ENCODE measurements at regions not wholly inside any gene's neighbourhood (a gene's known extent, or its start where the extent isn't known, plus 50 kb on each side); places are given as distances from the start of the nearest gene placed in this dataset.

DNA sequence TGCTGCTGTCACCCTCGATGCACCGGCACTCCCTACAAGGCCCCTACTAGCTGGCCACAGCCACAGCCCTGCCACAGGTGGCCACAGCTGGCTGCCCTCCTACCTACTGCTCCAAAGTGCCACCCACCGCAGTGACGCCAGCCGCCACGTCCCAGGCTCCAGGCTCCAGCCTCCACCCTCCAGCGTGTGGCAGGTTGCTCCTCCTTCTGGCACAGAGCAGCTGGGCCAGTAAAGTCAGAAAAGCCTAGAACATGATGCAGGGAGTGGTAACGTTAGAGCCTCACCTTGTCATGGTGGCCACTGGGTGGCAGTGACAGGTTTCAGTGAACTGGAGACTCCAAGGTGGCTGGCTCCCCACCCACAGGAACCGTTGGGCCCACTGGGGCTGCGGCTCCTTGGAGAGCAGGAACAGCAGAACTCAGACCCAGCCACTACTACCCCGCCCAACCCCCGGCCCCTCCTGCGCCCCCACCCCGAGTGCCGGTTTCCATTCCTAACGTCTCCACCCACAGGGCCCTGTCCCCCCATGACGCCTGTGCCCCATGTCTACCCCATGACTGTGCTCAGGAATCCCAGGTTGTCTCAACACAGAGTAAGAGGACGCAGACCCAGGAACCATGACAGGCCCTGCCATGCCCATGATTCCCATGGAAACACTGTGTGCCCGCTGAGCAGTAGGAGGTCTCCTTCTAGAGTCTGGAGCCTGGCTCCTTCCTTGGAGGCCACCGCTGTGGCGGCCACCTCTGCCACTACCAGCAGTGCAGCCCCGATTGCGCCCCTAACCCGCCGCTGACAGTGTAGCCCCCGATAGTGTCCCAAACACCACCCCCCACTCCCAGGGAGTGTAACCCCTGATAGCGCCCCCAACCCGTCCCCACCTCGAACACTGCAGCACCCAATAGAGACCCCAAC is 52.3 kb upstream of the ZNF33B start:
- Histone ChIP-seq H3K4me2 (ENCODE audit: low read length) (no peak overlapping the region), H3K79me2 (ENCODE audit: insufficient read depth, low read length) (no peaks in the 10 kb centered on the region), H3K27ac (ENCODE audit: low read depth, low read length) (no peak overlapping the region), H3K9ac (ENCODE audit: low read length) (no peak overlapping the region), H4K20me1 (ENCODE audit: insufficient read depth, low read length) (no peaks in the 10 kb centered on the region), H3K9me3 (ENCODE audit: insufficient read depth, low read depth, low read length) (peaks cover 4% of the 10 kb centered on the region), H3K4me1 (ENCODE audit: insufficient read depth, low read length) (no peaks in the 10 kb centered on the region), H2AFZ (ENCODE audit: low read depth, low read length) (no peak overlapping the region), H3K27me3 (ENCODE audit: insufficient read depth, low read length) (no peaks in the 10 kb centered on the region), H3K4me3 (ENCODE audit: insufficient read depth, low read depth, low read length) (no peak overlapping the region), H3K36me3 (ENCODE audit: insufficient read depth, low read length) (no peaks in the 10 kb centered on the region)
- FAIRE-seq (no peak), DNase-seq (ENCODE audit: low read depth) (no peak)
- H3K4me1 Mint-ChIP-seq (ENCODE audit: low read depth, unreplicated experiment) = no peaks in the 10 kb centered on the region
- peaks cover 4% of the 10 kb centered on the region for H3K9me3 Mint-ChIP-seq (ENCODE audit: unreplicated experiment)
- no peaks in the 10 kb centered on the region for H3K36me3 Mint-ChIP-seq (ENCODE audit: low read depth, unreplicated experiment)
- no peak overlapping the region for H3K4me3 Mint-ChIP-seq (ENCODE audit: unreplicated experiment)
- no peaks in the 10 kb centered on the region for H3K27me3 Mint-ChIP-seq (ENCODE audit: low read depth, unreplicated experiment)
- TF ChIP-seq, protein P1, sequence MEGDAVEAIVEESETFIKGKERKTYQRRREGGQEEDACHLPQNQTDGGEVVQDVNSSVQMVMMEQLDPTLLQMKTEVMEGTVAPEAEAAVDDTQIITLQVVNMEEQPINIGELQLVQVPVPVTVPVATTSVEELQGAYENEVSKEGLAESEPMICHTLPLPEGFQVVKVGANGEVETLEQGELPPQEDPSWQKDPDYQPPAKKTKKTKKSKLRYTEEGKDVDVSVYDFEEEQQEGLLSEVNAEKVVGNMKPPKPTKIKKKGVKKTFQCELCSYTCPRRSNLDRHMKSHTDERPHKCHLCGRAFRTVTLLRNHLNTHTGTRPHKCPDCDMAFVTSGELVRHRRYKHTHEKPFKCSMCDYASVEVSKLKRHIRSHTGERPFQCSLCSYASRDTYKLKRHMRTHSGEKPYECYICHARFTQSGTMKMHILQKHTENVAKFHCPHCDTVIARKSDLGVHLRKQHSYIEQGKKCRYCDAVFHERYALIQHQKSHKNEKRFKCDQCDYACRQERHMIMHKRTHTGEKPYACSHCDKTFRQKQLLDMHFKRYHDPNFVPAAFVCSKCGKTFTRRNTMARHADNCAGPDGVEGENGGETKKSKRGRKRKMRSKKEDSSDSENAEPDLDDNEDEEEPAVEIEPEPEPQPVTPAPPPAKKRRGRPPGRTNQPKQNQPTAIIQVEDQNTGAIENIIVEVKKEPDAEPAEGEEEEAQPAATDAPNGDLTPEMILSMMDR (IDR thresholded peaks at IDR 0.05; ENCODE audit: insufficient read depth, low read depth, low read length) = no peak
- TF ChIP-seq EZH2 (IDR thresholded peaks at IDR 0.05; ENCODE audit: insufficient read depth, low read length) = no peak
- H3K27ac Mint-ChIP-seq (ENCODE audit: unreplicated experiment) = no peak overlapping the region

DNA sequence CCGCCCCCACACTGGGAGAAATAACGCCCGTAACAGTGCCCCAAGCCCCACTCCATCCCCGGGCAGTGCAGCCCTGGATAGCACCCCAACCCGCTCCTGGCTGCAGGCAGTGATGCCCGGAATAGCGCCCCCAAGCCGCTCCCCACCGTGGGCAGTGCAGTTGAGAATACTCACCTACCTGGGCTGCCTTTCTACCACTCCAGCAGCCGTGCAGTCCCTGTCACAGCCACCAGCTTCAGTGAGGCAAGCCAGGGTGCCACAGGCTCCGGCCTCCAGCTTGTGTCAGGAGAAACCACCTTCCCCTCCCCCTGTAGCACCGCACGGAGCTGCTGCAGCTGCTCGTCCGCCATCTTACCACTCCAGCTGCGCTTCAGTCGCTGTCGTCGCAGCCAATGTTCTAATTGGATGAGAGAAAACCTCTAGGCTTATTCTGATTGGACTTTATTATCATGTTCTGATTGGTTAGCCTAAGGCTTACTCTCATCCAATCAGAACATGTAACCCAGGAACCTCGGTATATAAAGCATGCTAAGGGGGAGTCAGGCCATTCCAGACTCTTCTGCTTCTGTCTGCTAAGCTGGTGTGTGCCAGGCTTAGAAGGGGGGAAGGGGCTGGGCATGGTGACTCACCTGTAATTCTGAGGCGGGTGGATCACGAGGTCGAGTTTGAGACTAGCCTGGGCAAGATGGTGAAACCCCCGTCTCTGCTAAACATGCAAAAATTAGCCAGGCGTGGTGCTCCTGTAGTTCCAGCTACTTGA is 53.2 kb upstream of the ZNF33B start:
- Histone ChIP-seq H3K9me3 (ENCODE audit: insufficient read depth, low read depth, low read length) (peaks cover 4% of the 10 kb centered on the region), H3K27me3 (ENCODE audit: insufficient read depth, low read length) (no peaks in the 10 kb centered on the region), H3K9ac (ENCODE audit: low read length) (no peak overlapping the region), H4K20me1 (ENCODE audit: insufficient read depth, low read length) (no peaks in the 10 kb centered on the region), H3K36me3 (ENCODE audit: insufficient read depth, low read length) (no peaks in the 10 kb centered on the region), H3K79me2 (ENCODE audit: insufficient read depth, low read length) (no peaks in the 10 kb centered on the region), H3K4me1 (ENCODE audit: insufficient read depth, low read length) (no peaks in the 10 kb centered on the region), H2AFZ (ENCODE audit: low read depth, low read length) (no peak overlapping the region), H3K27ac (ENCODE audit: low read depth, low read length) (no peak overlapping the region), H3K4me2 (ENCODE audit: low read length) (no peak overlapping the region), H3K4me3 (ENCODE audit: insufficient read depth, low read depth, low read length) (no peak overlapping the region)
- Mint-ChIP-seq H3K36me3 (ENCODE audit: low read depth, unreplicated experiment) (no peaks in the 10 kb centered on the region), H3K4me3 (ENCODE audit: unreplicated experiment) (no peak overlapping the region), H3K9me3 (ENCODE audit: unreplicated experiment) (peaks cover 4% of the 10 kb centered on the region), H3K27ac (ENCODE audit: unreplicated experiment) (no peak overlapping the region), H3K27me3 (ENCODE audit: low read depth, unreplicated experiment) (no peaks in the 10 kb centered on the region), H3K4me1 (ENCODE audit: low read depth, unreplicated experiment) (no peaks in the 10 kb centered on the region)
- no peak for TF ChIP-seq EZH2 (IDR thresholded peaks at IDR 0.05; ENCODE audit: insufficient read depth, low read length)
- TF ChIP-seq, protein P1 (IDR thresholded peaks at IDR 0.05; ENCODE audit: insufficient read depth, low read depth, low read length) = no peak
- no peak for FAIRE-seq
- DNase-seq (ENCODE audit: low read depth) = no peak
